H1 (cell line): ENCODE measurements at regions not wholly inside any gene's neighbourhood (a gene's known extent, or its start where the extent isn't known, plus 50 kb on each side); places are given as distances from the start of the nearest gene placed in this dataset.

Source experiments
- CHD7 ChIP-seq: fragments of 300-600 bp; sonication (generic); IDR thresholded peaks from 2 replicates; pipeline ENCODE4 v1.7.1; 2012; ENCODE audit warnings: low read length, moderate library complexity, mild to moderate bottlenecking, inconsistent platforms; ENCODE audit not compliant: insufficient replicate concordance
- GTF2F1 ChIP-seq: IDR thresholded peaks from 2 replicates; pipeline ENCODE4 v1.6.1; 2012; ENCODE audit warnings: low read depth, low read length, improper control_type of control experiment, borderline replicate concordance
- NANOG ChIP-seq: IDR thresholded peaks from 2 replicates; pipeline ENCODE4 v1.6.1; 2011; ENCODE audit warnings: low read length, low read depth, mild to moderate bottlenecking, inconsistent platforms; ENCODE audit not compliant: insufficient read depth, poor library complexity, severe bottlenecking
- PHF8 ChIP-seq: fragments of 200-600 bp; sonication (generic); conservative IDR thresholded peaks from 2 replicates; pipeline ENCODE4 v1.7.1; 2012; ENCODE audit warnings: low read depth, mild to moderate bottlenecking, inconsistent platforms, low read length, moderate library complexity
- SP4 ChIP-seq: IDR thresholded peaks from 2 replicates; pipeline ENCODE4 v1.6.1; 2012; ENCODE audit warnings: low read length, inconsistent platforms
- TBP ChIP-seq: IDR thresholded peaks from 2 replicates; pipeline ENCODE4 v1.6.1; 2011; ENCODE audit warnings: low read depth, low read length, improper control_type of control experiment

GRCh38 chr19:46551164-46551563 is 50.0 kb upstream of the CALM3 start (continued):
- TF ChIP-seq CHD7 = no peak
- TF ChIP-seq NANOG = no peak
- TF ChIP-seq GTF2F1 = no peak
- TF ChIP-seq SP4 = no peak
- TF ChIP-seq PHF8 = no peak
- TF ChIP-seq TBP = no peak
- TF ChIP-seq, all 59 proteins: peak for 0
